ENCODE measurements at regions not wholly inside any gene's neighbourhood (a gene's known extent, or its start where the extent isn't known, plus 50 kb on each side); places are given as distances from the start of the nearest gene placed in this dataset.

DNA sequence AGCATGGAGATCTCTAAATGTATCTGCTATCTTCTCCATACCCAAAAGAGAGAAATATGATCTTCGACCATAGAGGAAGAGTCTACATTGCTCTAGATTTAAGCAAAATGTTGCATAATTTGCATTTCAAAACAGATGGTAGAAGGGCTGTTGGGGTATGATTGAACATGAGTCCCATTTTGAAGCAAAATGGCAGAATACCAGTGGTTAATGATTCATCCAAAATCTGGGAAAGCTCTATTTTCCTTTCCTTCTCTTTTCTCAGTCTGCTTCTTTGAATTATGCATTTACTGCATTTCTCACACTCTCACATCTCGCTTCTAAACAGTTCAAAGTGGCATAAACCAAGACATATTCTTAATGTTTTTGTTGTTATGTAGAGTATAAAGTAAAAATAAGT, 178.5 kb downstream of the MACC1 start:
- no peak for TF ChIP-seq EZH2 (IDR thresholded peaks at IDR 0.05; ENCODE audit: insufficient read depth, low read length)
- TF ChIP-seq, protein P1, sequence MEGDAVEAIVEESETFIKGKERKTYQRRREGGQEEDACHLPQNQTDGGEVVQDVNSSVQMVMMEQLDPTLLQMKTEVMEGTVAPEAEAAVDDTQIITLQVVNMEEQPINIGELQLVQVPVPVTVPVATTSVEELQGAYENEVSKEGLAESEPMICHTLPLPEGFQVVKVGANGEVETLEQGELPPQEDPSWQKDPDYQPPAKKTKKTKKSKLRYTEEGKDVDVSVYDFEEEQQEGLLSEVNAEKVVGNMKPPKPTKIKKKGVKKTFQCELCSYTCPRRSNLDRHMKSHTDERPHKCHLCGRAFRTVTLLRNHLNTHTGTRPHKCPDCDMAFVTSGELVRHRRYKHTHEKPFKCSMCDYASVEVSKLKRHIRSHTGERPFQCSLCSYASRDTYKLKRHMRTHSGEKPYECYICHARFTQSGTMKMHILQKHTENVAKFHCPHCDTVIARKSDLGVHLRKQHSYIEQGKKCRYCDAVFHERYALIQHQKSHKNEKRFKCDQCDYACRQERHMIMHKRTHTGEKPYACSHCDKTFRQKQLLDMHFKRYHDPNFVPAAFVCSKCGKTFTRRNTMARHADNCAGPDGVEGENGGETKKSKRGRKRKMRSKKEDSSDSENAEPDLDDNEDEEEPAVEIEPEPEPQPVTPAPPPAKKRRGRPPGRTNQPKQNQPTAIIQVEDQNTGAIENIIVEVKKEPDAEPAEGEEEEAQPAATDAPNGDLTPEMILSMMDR (IDR thresholded peaks at IDR 0.05; ENCODE audit: insufficient read depth, low read depth, low read length), result no peak

Data from astrocyte (in vitro differentiated cells and primary cell).